GM18907 (cell line): ENCODE measurements at regions not wholly inside any gene's neighbourhood (a gene's known extent, or its start where the extent isn't known, plus 50 kb on each side); places are given as distances from the start of the nearest gene placed in this dataset.
"Not testable (repeated sequence)": the region's sequence is repeated elsewhere in the genome, so short reads cannot be mapped to it uniquely, and the experiment has no call there.

Source experiments
- ATAC-seq: cut with Tn5 transposase; IDR thresholded peaks from one replicate; pipeline ENCODE4 v1.9.1; 2021; ENCODE audit warnings: mild to moderate bottlenecking, moderate library complexity; ENCODE audit not compliant: unreplicated experiment

DNA sequence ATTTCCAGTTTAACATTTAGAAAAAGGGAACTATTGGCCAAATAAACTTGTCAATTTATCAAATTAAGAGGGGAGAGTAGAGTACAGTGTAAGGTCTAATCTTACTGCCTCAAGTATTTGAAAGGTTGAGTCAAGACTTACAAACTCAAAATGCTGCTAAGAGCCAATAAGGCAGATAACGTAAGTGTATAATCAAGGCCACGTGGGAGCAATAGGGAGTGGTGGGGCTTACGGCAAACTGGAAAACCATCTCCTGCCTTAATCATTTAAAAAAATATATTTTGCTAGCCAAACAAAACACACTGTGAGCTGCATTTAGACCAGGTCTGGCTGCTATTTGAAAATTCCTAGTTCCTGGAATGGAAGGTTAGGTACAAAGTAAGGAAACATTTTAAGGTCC is 107.3 kb upstream of the FRMD4B start:
- ATAC-seq, result no peak

DNA sequence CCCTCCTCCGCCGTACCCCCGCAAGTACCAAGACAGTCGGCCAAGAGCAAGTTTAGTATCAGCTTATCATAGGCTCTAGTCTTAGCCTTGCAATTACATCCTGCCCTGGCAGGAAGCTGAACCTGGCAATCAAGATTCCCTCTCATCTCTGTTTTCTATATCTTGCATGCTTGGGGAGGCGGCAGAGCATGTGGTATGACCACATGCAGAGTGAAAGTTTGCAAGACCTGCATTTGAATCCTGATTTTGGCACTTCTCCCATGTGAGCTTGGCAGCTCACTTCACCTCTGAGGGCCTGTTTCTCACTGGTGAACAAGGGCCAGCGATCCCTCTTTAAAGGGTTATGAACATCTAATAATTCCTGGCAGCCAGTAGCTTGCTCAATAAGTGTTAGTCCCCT is 106.1 kb upstream of the FRMD4B start:
- no peak for ATAC-seq

DNA sequence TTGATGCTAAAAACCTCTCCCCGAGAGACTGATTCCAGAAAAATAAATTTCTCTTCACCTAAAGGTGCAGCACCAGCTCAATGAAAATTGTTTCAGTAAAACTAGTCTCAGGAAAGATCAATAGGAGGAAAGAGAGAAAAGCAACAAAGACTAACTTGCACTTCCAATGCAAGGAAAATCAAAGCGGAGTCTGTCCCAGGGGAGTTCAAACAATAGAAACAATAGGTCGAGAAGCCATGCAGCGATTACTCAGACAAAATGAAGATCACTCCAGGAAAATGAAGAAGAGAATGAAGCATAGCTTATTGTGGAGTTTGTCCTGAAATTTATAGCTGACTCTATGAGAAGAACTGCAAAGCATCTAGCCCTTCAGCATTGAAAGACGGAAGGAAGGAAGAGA is 105.1 kb upstream of the FRMD4B start:
- no peak for ATAC-seq

DNA sequence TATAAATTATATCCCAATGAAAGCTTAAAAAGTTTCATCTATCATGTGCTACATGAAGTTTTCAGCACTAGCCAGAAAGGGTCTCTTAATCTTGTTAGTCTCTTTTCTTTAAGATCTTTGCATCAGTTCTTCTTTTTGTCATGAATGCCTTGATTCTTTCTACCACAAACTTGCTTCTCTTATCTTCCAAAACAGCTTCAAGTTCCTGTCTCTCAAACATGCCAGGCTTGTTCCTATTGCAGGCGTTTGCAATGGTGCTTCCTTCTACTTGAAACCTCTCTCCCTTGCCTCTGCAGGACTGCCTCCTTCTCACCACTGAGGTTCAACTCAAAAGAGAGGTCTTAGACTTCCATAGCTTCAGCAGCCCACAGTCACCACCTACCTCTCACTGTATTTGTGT is 104.3 kb upstream of the FRMD4B start:
- no peak for ATAC-seq

DNA sequence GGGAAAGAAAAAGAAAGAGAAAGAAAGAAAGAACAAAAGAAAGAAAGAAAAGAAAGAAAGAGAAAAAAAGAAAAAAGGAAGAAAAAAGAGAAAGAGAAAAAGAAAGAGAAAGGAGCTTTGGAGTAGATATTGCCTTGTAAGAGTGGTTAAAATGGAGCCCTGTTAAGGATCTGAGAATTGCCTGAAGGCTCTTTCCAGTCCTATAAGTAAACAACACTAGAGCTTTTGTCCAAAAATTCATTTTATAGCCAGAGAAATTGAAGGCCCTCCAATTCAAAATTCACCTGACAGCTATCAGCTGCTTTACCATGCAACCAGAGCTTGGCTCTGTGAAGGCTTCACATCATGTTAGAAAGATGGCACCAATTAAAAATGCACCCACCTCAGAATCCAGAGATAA is 102.1 kb upstream of the FRMD4B start:
- no peak for ATAC-seq

DNA sequence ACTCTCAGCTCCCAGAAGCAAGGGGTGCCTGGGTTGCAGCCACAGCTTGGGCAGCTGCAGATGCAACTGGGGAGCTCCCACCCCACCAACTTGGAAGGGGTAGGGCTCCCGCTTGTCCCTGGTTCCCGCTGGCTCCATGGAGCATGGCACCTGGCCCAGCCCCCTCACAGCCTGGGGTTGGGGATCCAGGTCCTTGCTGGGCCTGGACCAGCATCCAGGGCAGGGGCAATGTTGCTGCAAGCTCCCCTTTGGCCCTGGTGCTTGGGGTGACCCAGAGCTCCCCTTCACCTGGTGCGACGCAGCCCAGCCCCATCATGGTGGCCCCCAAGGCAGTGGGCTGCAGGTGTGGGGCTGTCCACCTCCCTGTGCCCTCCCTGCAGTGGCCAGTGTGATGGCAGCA is 99.6 kb upstream of the FRMD4B start:
- ATAC-seq, result no peak

DNA sequence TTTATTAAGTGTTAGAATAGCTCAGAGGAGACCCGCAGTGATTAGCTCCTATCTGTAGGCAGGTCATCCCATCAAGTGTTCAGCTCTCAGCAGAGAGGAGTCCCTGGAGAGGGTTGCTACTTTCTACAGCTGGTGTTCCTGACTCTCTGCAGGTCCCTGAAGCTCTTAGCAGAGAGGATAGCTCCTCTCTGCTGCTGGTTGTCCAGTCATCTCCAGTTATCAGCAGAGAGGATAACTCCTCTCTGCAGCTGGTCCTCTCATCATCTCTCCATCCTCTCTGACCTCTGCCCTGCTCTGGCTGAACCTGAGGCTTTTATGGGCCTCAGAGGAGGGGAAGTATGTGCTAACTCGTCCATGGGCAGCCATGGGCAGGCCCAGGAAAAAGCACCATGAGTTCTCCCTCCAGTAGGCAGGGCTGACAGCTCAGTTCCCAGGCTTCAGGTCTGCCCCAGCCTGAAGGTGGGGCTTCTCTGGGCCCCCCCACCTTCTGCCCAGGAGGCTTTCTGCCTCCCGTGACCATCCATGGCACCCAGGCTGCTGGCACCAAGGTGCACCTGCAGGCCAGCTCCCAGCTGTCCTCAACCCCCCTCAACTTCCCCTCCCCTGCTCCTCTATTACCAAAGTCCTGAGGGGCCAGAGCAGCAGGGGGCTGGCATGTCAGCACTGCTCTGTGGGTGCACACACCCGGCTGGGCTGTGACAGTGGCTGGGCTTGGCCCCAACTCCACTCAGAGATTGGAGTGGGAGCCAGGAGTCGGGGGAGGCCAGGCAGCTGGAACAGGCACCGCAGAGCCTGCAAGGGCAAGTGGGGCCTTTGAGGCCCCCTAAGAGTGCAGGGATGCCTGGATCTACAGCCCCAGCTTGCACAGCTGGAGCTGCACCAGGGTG is 98.9 kb upstream of the FRMD4B start:
- no peak for ATAC-seq

DNA sequence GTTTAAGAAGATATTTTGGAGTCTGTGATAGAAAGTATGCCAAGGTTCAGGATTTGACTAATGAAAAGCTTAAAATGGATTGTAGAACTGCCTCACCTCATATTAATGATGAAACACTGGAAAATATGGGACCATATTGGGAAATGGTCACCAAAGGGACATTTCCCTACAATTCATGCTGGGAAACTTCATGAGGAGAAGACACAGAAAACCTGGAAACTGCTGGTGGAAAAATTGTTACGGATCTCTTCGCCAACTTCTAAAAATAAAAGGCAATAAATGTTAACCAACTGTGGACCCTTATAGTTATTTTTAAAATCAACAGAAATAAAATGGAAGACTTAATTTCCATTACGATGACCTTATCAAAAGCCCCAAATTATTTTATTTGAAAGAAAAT is 97.6 kb upstream of the FRMD4B start:
- ATAC-seq, result no peak

DNA sequence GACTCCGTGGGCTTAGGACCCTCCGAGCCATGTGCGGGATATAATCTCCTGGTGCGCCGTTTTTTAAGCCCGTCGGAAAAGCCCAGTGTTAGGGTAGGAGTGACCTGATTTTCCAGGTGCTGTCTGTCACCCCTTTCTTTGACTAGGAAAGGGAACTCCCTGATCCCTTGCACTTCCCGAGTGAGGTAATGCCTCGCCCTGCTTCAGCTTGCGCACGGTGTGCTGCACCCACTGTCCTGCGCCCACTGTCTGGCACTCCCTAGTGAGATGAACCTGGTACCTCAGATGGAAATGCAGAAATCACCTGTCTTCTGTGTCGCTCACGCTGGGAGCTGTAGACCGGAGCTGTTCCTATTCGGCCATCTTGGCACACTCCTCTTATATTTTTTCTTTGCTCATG is 95.1 kb upstream of the FRMD4B start:
- not testable (repeated sequence) for ATAC-seq

DNA sequence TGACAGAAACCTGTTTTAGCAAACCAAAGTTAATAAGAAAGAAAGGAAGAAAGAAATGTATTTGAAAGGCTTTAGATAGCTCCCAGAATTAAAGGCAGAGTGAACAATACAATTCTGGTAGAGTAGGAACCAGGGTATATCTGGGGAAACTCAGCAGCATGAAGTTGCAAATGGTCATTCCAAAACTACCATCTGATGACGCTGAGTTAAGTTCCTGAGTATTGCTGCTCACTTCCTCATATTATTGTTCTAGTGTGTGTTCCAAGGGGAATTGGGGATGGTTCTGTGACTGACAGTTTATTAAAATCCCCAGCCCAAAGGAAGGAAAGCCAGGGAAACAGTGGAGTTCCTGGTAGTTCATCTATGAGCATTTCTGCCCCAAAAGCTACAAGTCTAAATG is 88.3 kb upstream of the FRMD4B start:
- no peak for ATAC-seq

DNA sequence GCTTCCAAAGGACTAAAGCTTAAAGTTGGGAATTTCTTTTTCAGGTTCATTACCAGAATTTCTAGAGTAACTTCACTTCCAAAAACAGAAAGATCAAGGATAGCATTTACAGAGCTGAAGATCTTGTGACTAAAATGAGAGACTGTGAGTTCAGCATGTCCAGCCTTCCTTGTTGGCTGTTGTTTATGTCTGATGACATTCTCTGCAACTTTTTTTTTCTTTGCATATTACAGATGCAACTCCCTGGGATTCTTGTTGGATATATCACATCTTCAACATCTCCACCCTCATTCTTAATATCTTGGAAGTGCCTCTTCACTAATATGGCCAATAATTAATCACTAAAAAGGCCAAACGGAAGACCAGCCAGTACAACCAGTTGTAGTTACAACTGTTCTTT is 86.2 kb upstream of the FRMD4B start:
- no peak for ATAC-seq

DNA sequence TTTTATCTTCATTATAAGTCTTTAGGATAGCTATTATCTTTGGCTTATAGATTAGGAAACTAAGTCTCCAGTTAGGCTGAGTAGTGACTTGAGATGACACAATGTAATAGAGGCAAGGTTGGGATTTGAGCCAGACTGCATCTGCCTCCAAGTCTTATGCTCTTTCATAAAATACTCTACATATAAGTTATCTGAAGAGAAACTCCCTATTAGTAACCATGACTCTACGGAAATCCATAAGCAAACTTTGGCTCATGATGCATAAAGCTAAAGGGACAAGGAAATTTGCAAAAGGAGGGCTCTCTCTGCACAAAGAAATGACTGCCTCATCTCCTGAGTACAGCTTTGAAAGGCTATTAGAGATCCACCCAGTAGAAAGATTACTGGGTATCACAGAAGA is 77.6 kb upstream of the FRMD4B start:
- no peak for ATAC-seq

DNA sequence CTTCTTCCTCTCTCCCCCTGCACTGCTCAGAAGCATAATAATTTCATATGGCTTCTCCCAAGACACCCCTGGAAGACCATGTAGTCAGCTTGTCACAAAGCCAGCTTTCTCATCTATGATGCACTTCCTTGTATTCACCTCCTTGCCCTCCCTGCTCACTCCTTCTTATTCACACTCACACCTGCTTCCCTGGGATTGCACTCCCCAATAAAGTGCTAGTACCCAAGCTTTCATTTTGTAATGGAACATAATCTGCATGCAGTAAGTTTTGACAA is 76.9 kb upstream of the FRMD4B start:
- no peak for ATAC-seq

DNA sequence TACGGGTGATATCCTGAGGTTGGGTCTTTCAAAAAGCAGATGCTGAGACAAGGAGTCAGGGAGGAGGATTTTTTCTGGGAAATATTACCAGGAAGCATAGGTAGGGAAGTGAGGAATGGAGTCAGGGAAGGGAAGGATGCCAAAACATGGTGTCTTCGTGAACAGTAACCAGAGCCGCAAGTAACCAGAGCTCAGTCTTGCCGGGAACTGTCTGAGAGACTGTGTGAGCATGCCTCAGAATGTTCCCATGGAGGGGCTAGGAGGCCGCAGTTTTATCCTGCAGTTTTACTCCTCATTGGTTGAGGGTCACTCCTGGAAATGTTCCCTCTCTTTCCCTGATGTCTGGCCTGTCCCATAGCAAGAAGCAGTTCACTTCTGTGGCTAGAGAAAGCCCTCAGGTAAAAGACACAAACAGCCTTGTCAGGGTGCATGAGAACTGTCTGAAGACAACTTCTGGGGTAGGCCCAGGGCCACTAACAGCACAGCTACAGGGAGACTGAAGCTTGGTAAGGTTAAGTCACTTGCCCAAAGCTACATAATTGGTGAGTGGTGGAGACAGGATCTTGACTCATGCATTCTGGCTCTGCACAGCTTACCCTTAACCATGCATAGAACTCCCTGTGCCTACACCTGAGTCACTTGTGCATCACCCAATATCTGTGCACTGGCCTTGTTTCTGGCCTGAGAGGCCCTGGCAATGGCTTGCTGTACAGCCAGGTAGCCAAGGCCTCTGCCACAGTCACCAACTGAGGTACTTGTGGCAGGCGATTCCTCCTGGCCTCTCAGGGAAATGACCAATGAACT is 76.3 kb upstream of the FRMD4B start:
- ATAC-seq, result no peak

DNA sequence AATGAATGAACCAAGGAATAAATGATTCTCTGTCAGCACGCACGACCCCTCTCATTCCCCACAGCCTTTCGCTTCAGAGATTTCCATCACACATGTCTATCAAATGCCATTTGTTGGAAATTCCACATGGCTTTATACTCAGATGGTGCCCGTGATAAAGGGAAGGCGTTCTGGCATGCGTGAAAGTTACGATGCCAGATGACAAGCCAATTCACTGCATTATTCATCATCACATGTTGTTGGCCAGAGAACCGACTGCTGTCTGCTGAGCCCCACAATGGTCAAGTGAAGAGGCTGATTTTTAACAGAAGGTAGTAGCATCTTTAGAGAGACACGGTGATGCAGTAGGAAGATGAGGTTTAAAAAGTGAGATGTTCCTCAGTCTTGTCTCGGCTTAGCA is 74.1 kb upstream of the FRMD4B start:
- no peak for ATAC-seq

DNA sequence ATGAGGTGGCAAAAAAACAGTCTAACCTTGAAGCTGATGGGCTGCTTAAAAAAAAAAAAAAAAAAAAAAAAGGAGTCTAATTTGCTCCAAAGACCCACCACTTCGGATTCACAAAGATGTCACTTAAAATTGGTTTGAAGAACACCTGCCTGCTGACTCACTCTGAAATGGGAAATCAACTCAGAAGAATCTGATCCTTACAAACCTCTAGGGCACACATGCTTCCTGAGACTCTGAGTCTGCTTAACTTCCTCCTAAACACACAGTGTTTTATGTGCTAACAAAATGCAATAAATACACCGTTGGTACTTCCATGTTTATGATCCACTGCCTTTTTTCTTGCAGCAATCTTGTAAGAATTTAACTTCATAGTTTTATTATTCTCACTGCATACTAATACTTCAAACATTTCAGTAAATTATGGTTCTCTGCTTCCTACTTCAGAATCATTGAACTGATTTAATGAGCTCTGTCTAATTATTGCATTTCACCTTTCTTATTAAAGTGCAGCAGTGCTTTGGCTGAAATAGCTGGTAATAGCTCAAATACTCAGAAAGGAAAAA is 73.0 kb upstream of the FRMD4B start:
- ATAC-seq, result no peak

DNA sequence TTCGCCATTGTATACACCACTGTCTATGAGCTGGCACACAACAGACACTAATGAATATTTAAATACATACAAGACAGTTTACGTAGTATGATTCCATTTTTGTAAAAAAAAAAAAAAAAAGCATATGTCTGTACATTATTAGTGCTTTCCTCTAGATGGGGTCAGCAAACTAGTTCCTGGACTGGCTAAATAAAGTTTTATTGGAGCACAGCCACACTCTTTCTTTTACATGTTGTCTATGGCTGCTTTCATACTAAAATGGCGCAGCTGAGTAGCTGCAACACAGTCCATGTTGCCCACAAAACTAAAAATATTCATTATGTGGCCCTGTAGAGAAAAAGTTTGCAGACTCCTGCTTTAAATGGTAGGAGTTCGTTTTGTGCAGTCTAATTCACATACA is 70.7 kb upstream of the FRMD4B start:
- ATAC-seq, result no peak

DNA sequence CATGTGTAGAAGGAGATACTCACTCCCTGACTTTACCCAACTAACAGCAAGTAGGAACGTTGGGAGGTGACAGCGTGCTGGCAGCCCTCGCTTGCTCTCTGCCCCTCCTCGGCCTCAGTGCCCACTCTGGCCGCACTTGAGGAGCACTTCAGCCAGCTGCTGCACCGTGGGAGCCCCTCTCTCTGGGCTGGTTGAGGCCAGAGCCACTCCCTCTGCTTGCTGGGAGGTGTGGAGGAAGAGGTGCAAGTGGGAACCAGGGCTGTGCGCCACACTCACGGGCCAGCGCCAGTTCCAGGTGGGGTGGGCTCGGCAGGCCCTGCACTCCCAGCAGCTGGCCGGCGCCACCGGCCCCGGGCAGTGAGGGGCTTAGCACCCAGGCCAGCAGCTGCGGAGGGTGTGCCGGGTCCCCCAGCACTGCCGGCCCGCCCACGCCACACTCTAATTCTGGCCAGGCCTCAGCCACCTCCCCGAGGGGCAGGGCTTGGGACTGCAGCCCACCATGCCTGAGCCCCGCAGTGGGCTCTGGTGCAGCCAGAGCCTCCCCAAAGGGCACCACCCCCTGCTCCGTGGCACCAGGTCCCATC is 68.4 kb upstream of the FRMD4B start:
- ATAC-seq, result no peak

DNA sequence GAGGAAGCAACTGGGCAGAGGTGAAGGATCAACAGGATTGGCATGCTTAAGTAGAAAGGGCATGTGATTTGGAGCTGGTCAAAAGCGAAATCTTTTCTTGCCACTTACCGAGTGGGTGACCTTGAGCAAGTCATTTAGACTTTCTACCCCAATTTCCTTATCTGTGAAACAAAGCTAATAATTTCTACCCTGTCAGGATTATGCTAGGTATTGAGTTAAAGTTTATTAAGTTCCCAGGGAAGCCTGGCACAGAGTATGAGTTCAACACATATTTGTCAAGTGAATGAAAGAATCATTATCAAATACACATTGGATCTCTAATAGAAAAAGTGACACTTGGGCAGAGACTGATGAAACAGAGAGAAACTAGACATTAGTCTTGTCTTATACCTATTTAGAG is 66.4 kb upstream of the FRMD4B start:
- ATAC-seq, result no peak

DNA sequence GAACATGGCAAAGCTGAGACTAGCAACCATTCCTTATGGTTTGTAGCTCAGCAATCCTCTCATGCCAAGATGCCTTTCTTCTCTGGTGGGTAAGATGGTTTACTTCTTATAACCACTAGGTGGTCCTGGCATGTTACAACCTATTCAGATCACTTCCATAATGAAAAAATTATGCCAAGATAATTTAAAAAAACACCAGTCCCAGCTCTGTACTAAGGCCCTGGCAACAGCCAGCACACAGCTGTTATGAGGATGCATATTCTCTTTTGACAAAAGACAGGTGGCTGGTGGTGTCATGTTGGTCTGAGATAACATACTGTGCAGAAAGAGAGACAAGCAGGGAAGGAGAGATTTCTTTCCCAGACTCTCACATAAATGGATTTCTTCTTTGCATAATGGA is 65.7 kb upstream of the FRMD4B start:
- ATAC-seq, result no peak

DNA sequence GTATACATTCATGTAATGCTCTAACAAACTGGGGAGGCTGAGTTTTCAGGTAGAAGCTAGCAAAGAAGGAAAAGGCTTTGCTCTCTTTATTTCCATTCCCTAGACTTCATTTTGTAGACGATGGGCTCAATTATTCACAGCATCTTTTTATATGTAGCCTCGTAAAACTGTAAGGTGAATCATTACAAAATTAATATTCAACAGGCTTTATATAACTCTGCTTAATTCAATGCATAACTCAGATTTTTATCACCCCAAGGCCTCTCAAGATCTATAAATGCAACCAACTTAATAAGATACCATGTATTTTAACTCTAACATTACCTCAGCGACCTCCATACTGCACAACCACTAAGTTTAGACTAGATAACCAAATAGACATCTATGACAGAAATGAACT is 63.0 kb upstream of the FRMD4B start:
- ATAC-seq, result no peak
